K562 (cell line): ENCODE measurements at regions not wholly inside any gene's neighbourhood (a gene's known extent, or its start where the extent isn't known, plus 50 kb on each side); places are given as distances from the start of the nearest gene placed in this dataset.

Experiments used
- ATAC-seq: fragments of 200-7000 bp; cut with Tn5 transposase; 3 replicates; pipeline ENCODE4 v1.9.1; 2020; ENCODE audit warnings: moderate library complexity
- BruUV-seq: library from RNA; stranded (reverse); fragments of 400-500 nt; replicated peaks from 2 replicates; lab custom pipeline; 2021; lab: Mats Ljungman, UMichigan
- CTCF ChIA-PET: fragments of 300-600 bp; formaldehyde crosslinking; extraction: SDS; loops from one replicate; lab custom pipeline; 2021; ENCODE audit warnings: low intra/inter-chr PET ratio; lab: Yijun Ruan, JAX
- POLR2A ChIA-PET: fragments of 300-600, 350-650 bp; sonication (Branson Sonifier 250); formaldehyde crosslinking; extraction: SDS; loops from one replicate; lab custom pipeline; 2021; ENCODE audit warnings: antibody characterized with exemption, inconsistent platforms; lab: Yijun Ruan, JAX
- DNase-seq, 4 experiments: peaks; one replicate each; pipeline versions ENCODE4 v3.0.0 to v3.0.0-alpha.2; 2011 to 2018; ENCODE audit warnings: low spot score in 3 of 4, mixed read lengths in 3 of 4; ENCODE audit errors: extremely low read depth in 1 of 4
- FAIRE-seq: peaks from 2 replicates; lab custom pipeline; 2011; peaks lifted over from hg19 to GRCh38; lab: Jason Lieb, UNC
- H2AFZ ChIP-seq: 2 replicates; pipeline ENCODE4 v1.6.0; 2011; ENCODE audit warnings: low read depth, low read length, control low read depth, inconsistent platforms
- H3K27ac ChIP-seq: fragments of 200-600 bp; 3 replicates; pipeline ENCODE4 v1.8.0; 2011; ENCODE audit warnings: low read depth, mild to moderate bottlenecking, control low read depth, inconsistent platforms, low read length, moderate library complexity, mixed read lengths; ENCODE audit errors: extremely low read depth
- H3K27me3 ChIP-seq, 2 experiments: fragments of 300-600 bp in 1 of 2; 2 replicates in 1 of 2; 3 replicates in 1 of 2; pipeline versions ENCODE4 v1.6.0 to v1.8.0; 2011; ENCODE audit warnings: inconsistent platforms in 2 of 2, low read length in 2 of 2, mild to moderate bottlenecking in 1 of 2, mixed read lengths in 1 of 2, moderate library complexity in 1 of 2; ENCODE audit not compliant: control insufficient read depth in 2 of 2, insufficient read depth in 2 of 2
- H3K36me3 ChIP-seq: fragments of 300-600 bp; 3 replicates; pipeline ENCODE4 v1.8.0; 2011; ENCODE audit warnings: mild to moderate bottlenecking, low read length, inconsistent platforms; ENCODE audit not compliant: control insufficient read depth, insufficient read depth
- H3K4me1 ChIP-seq, 2 experiments: fragments of 200-600 bp in 1 of 2; replicated peaks in 1 of 2; 2 replicates in 1 of 2; 3 replicates in 1 of 2; pipeline versions ENCODE4 v1.5.1 to v1.8.0; 2011; ENCODE audit warnings: inconsistent platforms in 2 of 2, low read length in 2 of 2, mild to moderate bottlenecking in 1 of 2, mixed read lengths in 1 of 2, moderate library complexity in 1 of 2; ENCODE audit not compliant: control insufficient read depth in 2 of 2, insufficient read depth in 2 of 2
- H3K4me2 ChIP-seq: 2 replicates; pipeline ENCODE4 v1.6.1; 2011; ENCODE audit warnings: low read length, control low read depth, inconsistent platforms, mixed read lengths; ENCODE audit not compliant: insufficient read depth
- H3K4me3 ChIP-seq: fragments of 200-600 bp; sonication (generic), shearing (Covaris generic); 2 replicates; pipeline ENCODE4 v1.5.1; 2016; ENCODE audit warnings: control low read depth, inconsistent platforms
- H3K79me2 ChIP-seq: fragments of 200-600 bp; 3 replicates; pipeline ENCODE4 v1.8.0; 2011; ENCODE audit warnings: low read length, inconsistent platforms; ENCODE audit not compliant: control insufficient read depth, insufficient read depth
- H3K9ac ChIP-seq, 2 experiments: 2 replicates each; pipeline versions ENCODE4 v1.6.0 to v1.6.1; 2011; ENCODE audit warnings: low read depth in 2 of 2, low read length in 2 of 2, control low read depth in 1 of 2, inconsistent platforms in 1 of 2, mild to moderate bottlenecking in 1 of 2, mixed read lengths in 1 of 2; ENCODE audit not compliant: insufficient read depth in 1 of 2
- H3K9me1 ChIP-seq: one replicate; pipeline ENCODE4 v1.6.0; 2011; ENCODE audit warnings: inconsistent platforms, mild to moderate bottlenecking, low read length, moderate library complexity; ENCODE audit not compliant: control insufficient read depth, insufficient read depth
- H3K9me3 ChIP-seq: replicated peaks from 2 replicates; pipeline ENCODE4 v1.5.1; 2011; ENCODE audit warnings: low read depth, low read length, inconsistent platforms; ENCODE audit not compliant: control insufficient read depth, insufficient read depth
- H4K20me1 ChIP-seq: replicated peaks from 2 replicates; pipeline ENCODE4 v1.6.1; 2011; ENCODE audit warnings: low read length, inconsistent platforms, mixed read lengths; ENCODE audit not compliant: control insufficient read depth, insufficient read depth
- ATF3 ChIP-seq, 2 experiments: fragments of 450-650 bp in 1 of 2; sonication (generic) in 1 of 2; formaldehyde crosslinking in 1 of 2; IDR thresholded peaks in 1 of 2; conservative IDR thresholded peaks in 1 of 2; 2 replicates each; pipeline versions ENCODE4 v1.6.1 to v1.8.1; 2016 to 2023; ENCODE audit warnings: mild to moderate bottlenecking in 2 of 2, moderate library complexity in 2 of 2, inconsistent platforms in 1 of 2, missing genetic modification reagents in 1 of 2
- CREBBP ChIP-seq: IDR thresholded peaks from one replicate; pipeline ENCODE4 v1.6.1; 2012; ENCODE audit warnings: low read depth, mild to moderate bottlenecking, control low read depth, inconsistent platforms, low read length
- DDX20 ChIP-seq: fragments of 450-650 bp; IDR thresholded peaks from 2 replicates; pipeline ENCODE4 v1.6.1; 2016; ENCODE audit warnings: missing genetic modification characterization, low read depth, mild to moderate bottlenecking, missing compliant biosample characterization, moderate library complexity
- GTF2E2 ChIP-seq: fragments of 200-800 bp; sonication (Bioruptor generic); IDR thresholded peaks from 2 replicates; pipeline ENCODE4 v1.6.1; 2016; ENCODE audit warnings: missing genetic modification characterization, missing compliant biosample characterization
- HDAC8 ChIP-seq: fragments of 450-650 bp; IDR thresholded peaks from 2 replicates; pipeline ENCODE4 v1.6.1; 2016; ENCODE audit warnings: mild to moderate bottlenecking, missing genetic modification characterization, moderate library complexity, missing compliant biosample characterization
- IRF1 ChIP-seq: sonication (generic); formaldehyde crosslinking; IDR thresholded peaks from 2 replicates; pipeline ENCODE4 v1.8.0; 2022; ENCODE audit warnings: missing genetic modification reagents, mild to moderate bottlenecking, borderline replicate concordance
- KHSRP ChIP-seq: fragments of 450-650 bp; IDR thresholded peaks from 2 replicates; pipeline ENCODE4 v1.6.1; 2017
- LEF1 ChIP-seq: fragments of 450-650 bp; IDR thresholded peaks from 2 replicates; pipeline ENCODE4 v1.6.1; 2016; ENCODE audit warnings: mild to moderate bottlenecking
- MAFK ChIP-seq: IDR thresholded peaks from 2 replicates; pipeline ENCODE4 v1.6.1; 2011; ENCODE audit warnings: low read length, improper control_type of control experiment
- MITF ChIP-seq: IDR thresholded peaks from 2 replicates; pipeline ENCODE4 v1.6.1; 2014; ENCODE audit warnings: antibody characterized with exemption
- MXI1 ChIP-seq: IDR thresholded peaks from 2 replicates; pipeline ENCODE4 v1.6.1; 2011; ENCODE audit warnings: low read depth, mild to moderate bottlenecking, improper control_type of control experiment, low read length
- SIX5 ChIP-seq, 2 experiments: IDR thresholded peaks; 2 replicates each; pipeline ENCODE4 v1.6.1; 2011; ENCODE audit warnings: low read length in 2 of 2, borderline replicate concordance in 1 of 2, low read depth in 1 of 2, mild to moderate bottlenecking in 1 of 2, moderate library complexity in 1 of 2; ENCODE audit not compliant: insufficient read depth in 1 of 2
- TBL1XR1 ChIP-seq, 2 experiments: IDR thresholded peaks; 2 replicates each; pipeline ENCODE4 v1.6.1; 2012; ENCODE audit warnings: improper control_type of control experiment in 2 of 2, low read length in 2 of 2, mild to moderate bottlenecking in 1 of 2
- THRA ChIP-seq: fragments of 450-650 bp; IDR thresholded peaks from 2 replicates; pipeline ENCODE4 v1.6.1; 2017; ENCODE audit warnings: mild to moderate bottlenecking, moderate library complexity
- USF2 ChIP-seq: sonication (generic); formaldehyde crosslinking; IDR thresholded peaks from 2 replicates; pipeline ENCODE4 v1.5.0; 2020; ENCODE audit warnings: missing genetic modification reagents
- ZFP1 ChIP-seq: fragments of 450-650 bp; formaldehyde crosslinking; IDR thresholded peaks from 2 replicates; pipeline ENCODE4 v1.4.0; 2020; ENCODE audit warnings: mild to moderate bottlenecking, mixed read lengths
- ZNF41 ChIP-seq: fragments of 250-450 bp; sonication (Bioruptor Pico); conservative IDR thresholded peaks from 2 replicates; pipeline ENCODE4 v1.4.0; 2020; ENCODE audit warnings: mild to moderate bottlenecking
- ZNF436 ChIP-seq: fragments of 250-450, 450-650 bp; sonication (Bioruptor Pico); formaldehyde crosslinking; IDR thresholded peaks from 2 replicates; pipeline ENCODE4 v1.7.0; 2020; ENCODE audit warnings: mild to moderate bottlenecking
- ZNF707 ChIP-seq: fragments of 250-450 bp; sonication (Bioruptor Pico); conservative IDR thresholded peaks from 2 replicates; pipeline ENCODE4 v1.8.0; 2022; ENCODE audit warnings: inconsistent platforms, mild to moderate bottlenecking, moderate library complexity
- ZNF75A ChIP-seq: fragments of 450-650 bp; formaldehyde crosslinking; IDR thresholded peaks from 2 replicates; pipeline ENCODE4 v1.4.0; 2020; ENCODE audit warnings: mild to moderate bottlenecking
- WGBS: fragments of 100-300 bp; shearing (Covaris generic); methylation state at CpG from one replicate; pipeline ENCODE4 v1.1.6; 2016; ENCODE audit warnings: low coverage, mixed read lengths; ENCODE audit not compliant: insufficient coverage; ENCODE audit errors: missing lambda C conversion rate; 5-methylcytosine and 5-hydroxymethylcytosine counted together
- in situ Hi-C: fragments of 300-500 bp; cut with MboI; formaldehyde crosslinking; loops from 4 replicates; pipeline ENCODE4 v1.15.0; 2018; ENCODE audit warnings: inconsistent platforms, mixed read lengths
- intact Hi-C: fragments of 100-400 bp; cut with micrococcal nuclease; formaldehyde crosslinking; loops from 2 replicates; pipeline ENCODE4 v1.14.2; 2022

- Histone ChIP-seq H3K4me1 (no peaks in the 10 kb centered on the region), H3K9me3 (no peaks in the 10 kb centered on the region; the same call in 1 of the 2 replicates), H2AFZ (no peak overlapping the region), H3K27me3 (no peaks in the 10 kb centered on the region), H3K9me1 (no peaks in the 10 kb centered on the region), H3K4me3 (no peak overlapping the region), H3K36me3 (no peaks in the 10 kb centered on the region), H3K79me2 (no peaks in the 10 kb centered on the region), H3K9ac (no peak overlapping the region), H3K27ac (no peak overlapping the region), H4K20me1 (no peaks in the 10 kb centered on the region), H3K4me2 (no peak overlapping the region)
- no TSS peak for BruUV-seq
- in situ Hi-C loops (no loop called here), intact Hi-C loops (no loop called here)
- CTCF ChIA-PET: no interaction called here
- DNase-seq (no peak), ATAC-seq (no peak), FAIRE-seq (no peak)
- 0% methylated on average over 6 of the region's 6 CpGs for WGBS
- POLR2A ChIA-PET: no interaction called here
- TF ChIP-seq THRA (no peak), GTF2E2 (tag) (no peak), MXI1 (no peak), CREBBP (no peak), ZNF707 (no peak), ZFP1 (CRISPR knock-in tag) (no peak), MAFK (no peak), DDX20 (tag) (no peak), TBL1XR1 (IDR thresholded peaks at IDR 0.05; ENCODE audit: low read length in 2 of 2) (no peak), USF2 (CRISPR knock-in tag) (no peak), KHSRP (no peak), LEF1 (no peak), IRF1 (CRISPR knock-in tag) (no peak), ZNF41 (CRISPR knock-in tag) (no peak), ATF3 (IDR thresholded peaks at IDR 0.05) (no peak), ATF3 (CRISPR knock-in tag; conservative IDR thresholded peaks at IDR 0.05) (no peak), HDAC8 (no peak), ZNF436 (CRISPR knock-in tag) (no peak), ZNF75A (no peak), MITF (no peak), SIX5 (IDR thresholded peaks at IDR 0.05; ENCODE audit: borderline replicate concordance in 1 of 2, insufficient read depth in 1 of 2, low read depth in 1 of 2, low read length in 2 of 2) (no peak)
Observed at GRCh38 chr6:77172578-77172977, 290.7 kb downstream of the HTR1B start.
